Adrenal gland (tissue), 5 donors: ENCODE measurements at regions not wholly inside any gene's neighbourhood (a gene's known extent, or its start where the extent isn't known, plus 50 kb on each side); places are given as distances from the start of the nearest gene placed in this dataset.

Experiments
- POLR2A ChIP-seq, 2 donors: fragments of 450-650 bp; IDR thresholded peaks; one replicate each; pipeline ENCODE4 v1.6.1; 2017; ENCODE audit warnings: antibody characterized with exemption in 2 of 2, mild to moderate bottlenecking in 2 of 2, moderate library complexity in 1 of 2
- TF ChIP-seq, protein P1 (sequence below), 6 experiments: fragments of 450-650 bp in 4 of 6; fragments of 200-600 bp in 2 of 6; sonication (generic) in 1 of 6; IDR thresholded peaks; 1 replicate in 5 of 6; 2 replicates in 1 of 6; pipeline versions ENCODE4 v1.5.1 to v1.8.0; 2016 to 2021; ENCODE audit warnings: antibody characterized with exemption in 6 of 6, mild to moderate bottlenecking in 2 of 6, moderate library complexity in 1 of 6
- donor health status: DM: no; HTN: no; CAD: no.

DNA sequence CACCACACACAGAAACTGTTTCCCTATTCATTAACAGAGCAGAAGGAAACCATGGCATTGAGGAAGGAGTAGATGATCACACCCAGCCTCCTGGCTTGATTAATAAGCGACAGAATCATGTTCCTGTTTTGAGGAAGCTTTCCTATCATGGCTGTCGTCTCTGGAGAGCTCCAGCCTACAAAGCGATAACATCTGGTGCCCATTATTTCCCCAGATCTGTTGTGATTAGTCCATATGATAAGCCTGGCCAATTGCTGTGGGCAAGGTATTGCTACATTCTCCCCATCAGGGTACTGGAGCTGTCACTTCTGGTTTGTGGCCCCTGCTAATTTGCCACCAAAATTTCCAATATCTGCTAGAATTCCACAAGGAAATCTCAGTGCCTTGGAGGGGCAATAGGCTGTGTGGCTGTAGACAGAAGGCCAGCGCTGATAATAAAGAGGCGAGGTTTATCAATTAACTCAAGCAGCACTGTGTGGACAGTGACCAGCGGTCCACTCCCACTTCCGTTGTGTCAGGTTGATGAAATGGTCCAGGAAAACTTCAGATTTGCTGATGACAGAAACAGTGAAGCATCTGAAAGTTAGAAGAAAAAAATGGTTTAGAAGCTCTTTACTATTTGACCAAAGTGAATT is 66.4 kb downstream of the OLIG3 start:
- TF ChIP-seq, protein P1, sequence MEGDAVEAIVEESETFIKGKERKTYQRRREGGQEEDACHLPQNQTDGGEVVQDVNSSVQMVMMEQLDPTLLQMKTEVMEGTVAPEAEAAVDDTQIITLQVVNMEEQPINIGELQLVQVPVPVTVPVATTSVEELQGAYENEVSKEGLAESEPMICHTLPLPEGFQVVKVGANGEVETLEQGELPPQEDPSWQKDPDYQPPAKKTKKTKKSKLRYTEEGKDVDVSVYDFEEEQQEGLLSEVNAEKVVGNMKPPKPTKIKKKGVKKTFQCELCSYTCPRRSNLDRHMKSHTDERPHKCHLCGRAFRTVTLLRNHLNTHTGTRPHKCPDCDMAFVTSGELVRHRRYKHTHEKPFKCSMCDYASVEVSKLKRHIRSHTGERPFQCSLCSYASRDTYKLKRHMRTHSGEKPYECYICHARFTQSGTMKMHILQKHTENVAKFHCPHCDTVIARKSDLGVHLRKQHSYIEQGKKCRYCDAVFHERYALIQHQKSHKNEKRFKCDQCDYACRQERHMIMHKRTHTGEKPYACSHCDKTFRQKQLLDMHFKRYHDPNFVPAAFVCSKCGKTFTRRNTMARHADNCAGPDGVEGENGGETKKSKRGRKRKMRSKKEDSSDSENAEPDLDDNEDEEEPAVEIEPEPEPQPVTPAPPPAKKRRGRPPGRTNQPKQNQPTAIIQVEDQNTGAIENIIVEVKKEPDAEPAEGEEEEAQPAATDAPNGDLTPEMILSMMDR (IDR thresholded peaks at IDR 0.05): no peak
- no peak for TF ChIP-seq POLR2A (IDR thresholded peaks at IDR 0.05)
